HFF-Myc (cell line): ENCODE measurements at regions not wholly inside any gene's neighbourhood (a gene's known extent, or its start where the extent isn't known, plus 50 kb on each side); places are given as distances from the start of the nearest gene placed in this dataset.

Experiments
- DNase-seq: peaks from one replicate; pipeline ENCODE4 v3.0.0-alpha.2; 2011; ENCODE audit warnings: low read depth; ENCODE audit errors: extremely low read depth
- H3K4me3 ChIP-seq: replicated peaks from 2 replicates; pipeline ENCODE4 v1.5.1; 2011; ENCODE audit warnings: low read depth, mild to moderate bottlenecking, control low read depth, low read length
- TF ChIP-seq, protein P1 (sequence below): IDR thresholded peaks from 2 replicates; pipeline ENCODE4 v1.5.1; 2012; ENCODE audit warnings: mild to moderate bottlenecking, low read depth, low read length, control low read depth; ENCODE audit errors: missing control alignments

DNA sequence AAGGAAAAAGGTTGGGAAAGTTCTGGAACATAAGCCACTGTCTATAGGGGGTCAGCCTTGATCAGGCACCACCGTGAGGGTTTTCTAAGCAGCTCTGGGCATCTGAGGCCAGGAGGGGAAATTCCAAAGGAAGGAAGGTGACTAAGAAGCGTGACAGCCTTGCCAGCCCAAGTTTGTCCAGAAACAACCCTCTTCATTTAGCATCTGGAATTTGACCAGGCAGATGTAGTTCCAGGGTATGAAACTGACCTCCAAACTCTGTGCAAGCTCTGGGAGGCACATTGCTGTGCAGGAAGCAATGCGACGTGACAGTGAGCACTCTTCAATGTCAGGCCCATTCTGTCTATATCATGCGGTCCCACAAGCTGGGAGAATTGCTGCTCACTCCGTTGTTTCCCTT, 85.4 kb upstream of the TPM1 start:
- TF ChIP-seq, protein P1, sequence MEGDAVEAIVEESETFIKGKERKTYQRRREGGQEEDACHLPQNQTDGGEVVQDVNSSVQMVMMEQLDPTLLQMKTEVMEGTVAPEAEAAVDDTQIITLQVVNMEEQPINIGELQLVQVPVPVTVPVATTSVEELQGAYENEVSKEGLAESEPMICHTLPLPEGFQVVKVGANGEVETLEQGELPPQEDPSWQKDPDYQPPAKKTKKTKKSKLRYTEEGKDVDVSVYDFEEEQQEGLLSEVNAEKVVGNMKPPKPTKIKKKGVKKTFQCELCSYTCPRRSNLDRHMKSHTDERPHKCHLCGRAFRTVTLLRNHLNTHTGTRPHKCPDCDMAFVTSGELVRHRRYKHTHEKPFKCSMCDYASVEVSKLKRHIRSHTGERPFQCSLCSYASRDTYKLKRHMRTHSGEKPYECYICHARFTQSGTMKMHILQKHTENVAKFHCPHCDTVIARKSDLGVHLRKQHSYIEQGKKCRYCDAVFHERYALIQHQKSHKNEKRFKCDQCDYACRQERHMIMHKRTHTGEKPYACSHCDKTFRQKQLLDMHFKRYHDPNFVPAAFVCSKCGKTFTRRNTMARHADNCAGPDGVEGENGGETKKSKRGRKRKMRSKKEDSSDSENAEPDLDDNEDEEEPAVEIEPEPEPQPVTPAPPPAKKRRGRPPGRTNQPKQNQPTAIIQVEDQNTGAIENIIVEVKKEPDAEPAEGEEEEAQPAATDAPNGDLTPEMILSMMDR: no peak
- H3K4me3 ChIP-seq: no peak overlapping the region
- DNase-seq: no peak

DNA sequence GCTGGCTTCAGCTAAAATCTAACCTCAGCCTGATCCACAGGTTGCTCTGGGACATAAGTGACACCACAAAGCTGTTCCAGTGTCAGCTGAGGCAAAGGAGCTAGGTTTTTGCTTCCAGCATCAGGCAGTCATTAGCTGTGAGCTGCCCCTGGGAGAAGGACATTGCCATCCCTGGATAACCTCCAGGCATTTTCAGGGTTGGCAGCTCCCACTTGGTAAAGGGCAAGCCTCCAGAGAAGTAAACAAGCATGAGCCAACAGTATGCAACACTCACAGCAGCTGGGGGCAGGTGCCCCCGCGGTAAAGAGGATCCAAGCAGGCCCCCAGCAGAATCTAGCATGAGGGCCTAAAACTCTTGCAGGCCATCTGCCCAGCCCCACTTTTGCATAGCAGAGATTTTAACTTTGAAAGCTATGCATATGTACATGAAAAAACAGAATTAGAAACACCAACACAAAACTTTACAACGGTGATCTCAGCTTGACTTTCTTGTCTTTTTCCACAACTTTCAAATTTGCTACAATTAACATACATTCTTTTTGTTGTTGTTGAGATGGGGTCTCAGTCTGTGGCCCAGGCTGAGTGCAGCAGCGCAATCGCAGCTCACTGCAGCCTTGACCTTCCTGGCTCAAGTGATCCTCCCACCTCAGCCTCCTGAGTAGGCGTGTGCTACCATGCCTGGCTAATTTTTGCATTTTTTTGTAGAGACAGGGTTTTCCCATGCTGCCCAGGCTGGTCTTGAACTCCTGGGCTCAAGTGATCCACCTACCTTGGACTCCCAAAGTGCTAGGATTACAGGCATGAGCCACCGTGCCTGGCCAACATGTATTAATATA, 83.8 kb upstream of the TPM1 start:
- TF ChIP-seq, protein P1: no peak
- DNase-seq: no peak
- H3K4me3 ChIP-seq: no peak overlapping the region

DNA sequence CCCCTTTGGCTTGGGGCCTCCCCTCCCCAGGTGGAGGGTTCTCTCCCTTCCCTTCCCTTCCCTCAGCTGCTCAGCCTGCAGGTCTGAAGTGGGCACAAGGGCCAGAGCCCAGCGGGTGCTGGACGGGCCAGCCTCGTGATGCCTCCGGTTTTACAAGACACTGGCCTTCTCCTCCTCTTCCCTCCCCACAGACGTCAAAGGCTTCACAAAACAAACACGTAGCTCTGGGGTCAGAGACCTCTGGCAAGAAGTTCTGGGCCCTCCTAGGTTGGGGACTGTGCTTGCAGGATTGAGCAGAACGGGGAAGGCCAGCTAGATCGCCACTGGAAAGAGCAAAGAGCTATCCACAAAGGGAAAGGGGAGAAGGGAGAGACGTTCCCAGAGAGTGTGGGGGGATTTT, 81.4 kb upstream of the TPM1 start:
- H3K4me3 ChIP-seq: no peak overlapping the region
- TF ChIP-seq, protein P1: no peak
- DNase-seq: no peak

DNA sequence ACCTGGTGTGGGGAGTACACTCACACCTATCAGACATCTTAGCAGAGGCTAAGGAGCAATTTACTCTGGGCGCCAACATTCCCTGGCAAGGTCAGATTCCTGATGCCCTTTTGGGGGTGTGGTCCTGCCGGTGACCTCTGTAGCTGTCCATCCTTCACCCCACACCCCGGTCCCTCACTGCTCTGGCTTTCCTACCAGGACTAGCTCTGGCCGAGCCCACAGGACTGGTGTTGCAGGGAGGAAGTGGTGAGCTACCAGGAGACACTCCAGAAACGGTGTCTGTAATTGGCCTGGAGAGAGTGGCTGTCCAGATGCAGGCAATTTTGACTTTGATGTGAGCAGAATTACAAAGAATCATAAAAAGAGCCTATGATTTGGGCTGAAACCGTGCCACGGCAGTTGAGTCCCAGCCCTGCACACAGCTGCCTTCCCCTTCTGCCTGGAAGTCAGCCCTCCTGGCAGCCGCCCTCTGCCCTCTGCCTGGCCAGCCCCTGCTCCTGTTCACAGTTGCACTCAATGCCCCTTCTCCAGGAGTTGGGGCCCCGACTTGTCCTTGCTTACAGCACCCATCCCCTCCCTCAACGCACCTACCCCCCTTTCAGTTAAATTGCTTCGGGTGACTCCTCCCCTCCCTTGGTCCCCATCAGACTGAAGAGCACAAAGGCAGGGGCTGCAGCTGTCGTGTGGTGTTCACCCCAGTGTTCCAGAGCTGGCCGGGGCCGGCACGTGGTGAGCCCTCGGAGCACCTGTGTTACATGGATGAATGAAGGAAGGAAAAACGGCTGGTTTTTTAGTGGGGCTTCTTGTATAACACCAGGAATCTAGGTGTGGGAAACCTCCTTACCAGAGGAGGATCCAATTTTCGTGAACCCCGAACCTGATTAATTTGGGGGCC, 80.2 kb upstream of the TPM1 start:
- no peak overlapping the region for H3K4me3 ChIP-seq
- TF ChIP-seq, protein P1: no peak
- DNase-seq: no peak

DNA sequence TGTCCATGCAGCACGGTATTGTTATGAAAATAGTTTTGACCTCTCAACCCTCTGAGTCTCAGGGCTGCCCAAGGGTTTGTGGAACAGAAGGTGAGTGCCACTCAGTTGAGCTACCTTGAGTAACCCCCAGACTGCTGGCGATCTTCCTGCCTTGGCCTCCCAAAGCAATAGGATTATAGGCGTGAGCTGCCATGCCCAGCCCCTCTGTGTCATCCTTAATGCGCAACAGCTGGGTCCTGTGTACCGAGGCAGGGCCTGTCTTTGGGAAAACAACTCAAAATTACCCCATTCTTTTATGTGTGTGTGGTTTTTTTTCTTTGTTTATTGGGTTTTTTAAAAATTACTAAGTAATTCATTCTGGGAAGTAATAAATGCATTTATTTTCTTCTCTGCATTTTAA, 78.3 kb upstream of the TPM1 start:
- no peak overlapping the region for H3K4me3 ChIP-seq
- DNase-seq: no peak
- TF ChIP-seq, protein P1: no peak

DNA sequence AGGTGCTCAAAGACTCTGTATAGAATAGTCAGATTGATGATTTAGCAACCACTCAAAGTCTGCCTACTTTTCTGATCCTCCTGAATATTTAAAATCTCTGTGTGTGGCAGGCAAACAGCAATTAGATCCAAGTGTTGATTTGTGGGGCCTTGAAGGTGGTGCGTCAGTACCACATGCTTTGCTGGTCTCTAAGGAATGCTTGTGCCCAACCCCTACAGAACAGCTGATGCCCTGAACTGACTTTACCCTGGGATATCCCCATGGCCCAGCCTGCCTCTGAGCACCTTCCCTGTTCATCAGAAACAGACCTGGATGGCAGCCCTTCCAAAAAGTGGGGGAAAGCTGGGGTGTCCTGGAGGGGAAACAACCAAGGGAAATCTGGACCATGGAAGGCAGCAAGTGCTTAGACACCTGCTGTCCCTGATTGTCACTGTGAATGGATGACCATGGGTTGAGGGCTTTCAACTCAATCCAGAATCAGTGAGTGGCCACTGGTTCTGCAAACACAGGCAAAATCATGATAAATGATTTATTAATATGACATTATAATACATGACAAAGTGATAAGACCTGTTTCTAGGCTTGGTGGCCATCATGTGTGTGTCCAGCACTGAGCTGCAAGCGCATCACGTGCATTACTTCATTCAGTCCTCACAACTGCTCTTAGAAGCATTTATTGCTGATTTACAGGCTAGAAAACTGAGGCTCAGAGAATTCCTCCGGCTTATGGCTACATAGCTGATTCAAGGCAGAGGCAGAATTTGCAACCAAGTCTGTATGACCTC, 76.1 kb upstream of the TPM1 start:
- DNase-seq: no peak
- TF ChIP-seq, protein P1: no peak

More for the DNA sequence above, 76.1 kb upstream of the TPM1 start:
- no peak overlapping the region for H3K4me3 ChIP-seq
